Fibroblast of lung (primary cell): ENCODE measurements at regions not wholly inside any gene's neighbourhood (a gene's known extent, or its start where the extent isn't known, plus 50 kb on each side); places are given as distances from the start of the nearest gene placed in this dataset.

Experiments used
- DNase-seq, 2 donors: peaks; one replicate each; pipeline versions ENCODE4 v3.0.0 to v3.0.0-alpha.2; 2010; ENCODE audit warnings: low read depth in 2 of 2
- H2AFZ ChIP-seq: 2 replicates; pipeline ENCODE4 v1.5.1; 2012; ENCODE audit warnings: low read length, control low read depth, inconsistent platforms
- H3K27ac ChIP-seq: 2 replicates; pipeline ENCODE4 v1.5.1; 2011; ENCODE audit warnings: low read length, control low read depth; ENCODE audit not compliant: insufficient read depth
- H3K27me3 ChIP-seq: 2 replicates; pipeline ENCODE4 v1.5.1; 2011; ENCODE audit warnings: mild to moderate bottlenecking, low read length; ENCODE audit not compliant: control insufficient read depth, insufficient read depth
- H3K36me3 ChIP-seq: 2 replicates; pipeline ENCODE4 v1.5.1; 2011; ENCODE audit warnings: low read length; ENCODE audit not compliant: control insufficient read depth, insufficient read depth
- H3K4me1 ChIP-seq: 2 replicates; pipeline ENCODE4 v1.5.1; 2011; ENCODE audit warnings: low read length; ENCODE audit not compliant: control insufficient read depth, insufficient read depth; ENCODE audit errors: extremely low read depth
- H3K4me2 ChIP-seq: 2 replicates; pipeline ENCODE4 v1.5.1; 2011; ENCODE audit warnings: low read length, control low read depth; ENCODE audit not compliant: insufficient read depth; ENCODE audit errors: extremely low read depth
- H3K4me3 ChIP-seq, 4 experiments: fragments of 200-600 bp in 1 of 4; sonication (generic) in 1 of 4; replicated peaks in 1 of 4; 2 replicates each; pipeline ENCODE4 v1.5.1; 2011 to 2016; ENCODE audit warnings: low read length in 4 of 4, low read depth in 3 of 4, mild to moderate bottlenecking in 3 of 4, control low read depth in 2 of 4, inconsistent platforms in 1 of 4, mixed read lengths in 1 of 4; ENCODE audit not compliant: insufficient read depth in 1 of 4; ENCODE audit errors: control extremely low read depth in 1 of 4
- H3K79me2 ChIP-seq: 2 replicates; pipeline ENCODE4 v1.5.1; 2012; ENCODE audit warnings: mild to moderate bottlenecking, low read length, inconsistent platforms; ENCODE audit not compliant: control insufficient read depth, insufficient read depth
- H3K9ac ChIP-seq: 2 replicates; pipeline ENCODE4 v1.5.1; 2011; ENCODE audit warnings: mild to moderate bottlenecking, low read length, control low read depth; ENCODE audit not compliant: insufficient read depth
- H3K9me3 ChIP-seq: 2 replicates; pipeline ENCODE4 v1.5.1; 2012; ENCODE audit warnings: low read depth, low read length; ENCODE audit not compliant: control insufficient read depth, insufficient read depth
- H4K20me1 ChIP-seq: 2 replicates; pipeline ENCODE4 v1.5.1; 2011; ENCODE audit warnings: low read length; ENCODE audit not compliant: control insufficient read depth, insufficient read depth; ENCODE audit errors: extremely low read depth
- CTCF ChIP-seq, 2 donors: IDR thresholded peaks in 1 of 2; conservative IDR thresholded peaks in 1 of 2; 1 replicate in 1 of 2; 2 replicates in 1 of 2; pipeline ENCODE4 v1.5.1; 2011 to 2012; ENCODE audit warnings: low read length in 2 of 2, control low read depth in 1 of 2, inconsistent platforms in 1 of 2, low read depth in 1 of 2, mild to moderate bottlenecking in 1 of 2
- EZH2 ChIP-seq: IDR thresholded peaks from 2 replicates; pipeline ENCODE4 v1.5.1; 2012; ENCODE audit warnings: low read length, control low read depth, mild to moderate bottlenecking; ENCODE audit errors: missing control alignments

GRCh38 chr13:97884707-97885468, 68.6 kb upstream of the IPO5 start:
- Histone ChIP-seq H3K79me2 (no peaks in the 10 kb centered on the region), H3K27me3 (no peaks in the 10 kb centered on the region), H3K4me2 (no peak overlapping the region), H4K20me1 (no peaks in the 10 kb centered on the region), H3K9me3 (no peaks in the 10 kb centered on the region), H3K27ac (no peak overlapping the region), H3K4me3 (no peak overlapping the region), H3K4me1 (no peaks in the 10 kb centered on the region), H2AFZ (no peak overlapping the region), H3K36me3 (no peaks in the 10 kb centered on the region), H3K9ac (no peak overlapping the region)
- no peak for DNase-seq
- TF ChIP-seq CTCF (conservative IDR thresholded peaks at IDR 0.05 in 1 of 2, IDR thresholded peaks at IDR 0.05 in 1 of 2; ENCODE audit: low read depth in 1 of 2, low read length in 2 of 2) (no peak), EZH2 (no peak)

- no peaks in the 10 kb centered on the region for H3K79me2 ChIP-seq
- no peak overlapping the region for H3K27ac ChIP-seq
- H3K4me2 ChIP-seq: no peak overlapping the region
- H2AFZ ChIP-seq: no peak overlapping the region
- no peak overlapping the region for H3K4me3 ChIP-seq
- H3K4me1 ChIP-seq: no peaks in the 10 kb centered on the region
- H4K20me1 ChIP-seq: no peaks in the 10 kb centered on the region
- no peaks in the 10 kb centered on the region for H3K36me3 ChIP-seq
- no peaks in the 10 kb centered on the region for H3K9me3 ChIP-seq
- H3K27me3 ChIP-seq: no peaks in the 10 kb centered on the region
- no peak for TF ChIP-seq CTCF (conservative IDR thresholded peaks at IDR 0.05 in 1 of 2, IDR thresholded peaks at IDR 0.05 in 1 of 2; ENCODE audit: low read depth in 1 of 2, low read length in 2 of 2)
- no peak for DNase-seq
- H3K9ac ChIP-seq: no peak overlapping the region
Measured at GRCh38 chr13:97885641-97886040, 67.8 kb upstream of the IPO5 start.

GRCh38 chr13:97889803-97890202, 63.7 kb upstream of the IPO5 start:
- Histone ChIP-seq H4K20me1 (no peaks in the 10 kb centered on the region), H3K27me3 (no peaks in the 10 kb centered on the region), H3K79me2 (no peaks in the 10 kb centered on the region), H3K27ac (no peak overlapping the region), H3K4me3 (no peak overlapping the region), H3K4me2 (no peak overlapping the region), H3K9me3 (no peaks in the 10 kb centered on the region), H2AFZ (peak overlapping the region; percentile 14), H3K9ac (no peak overlapping the region), H3K36me3 (no peaks in the 10 kb centered on the region), H3K4me1 (peaks cover 5% of the 10 kb centered on the region)
- no peak for DNase-seq
- TF ChIP-seq EZH2: no peak
- TF ChIP-seq CTCF (conservative IDR thresholded peaks at IDR 0.05 in 1 of 2, IDR thresholded peaks at IDR 0.05 in 1 of 2; ENCODE audit: low read depth in 1 of 2, low read length in 2 of 2): no peak
